ENCODE measurements at regions not wholly inside any gene's neighbourhood (a gene's known extent, or its start where the extent isn't known, plus 50 kb on each side); places are given as distances from the start of the nearest gene placed in this dataset.

DNA sequence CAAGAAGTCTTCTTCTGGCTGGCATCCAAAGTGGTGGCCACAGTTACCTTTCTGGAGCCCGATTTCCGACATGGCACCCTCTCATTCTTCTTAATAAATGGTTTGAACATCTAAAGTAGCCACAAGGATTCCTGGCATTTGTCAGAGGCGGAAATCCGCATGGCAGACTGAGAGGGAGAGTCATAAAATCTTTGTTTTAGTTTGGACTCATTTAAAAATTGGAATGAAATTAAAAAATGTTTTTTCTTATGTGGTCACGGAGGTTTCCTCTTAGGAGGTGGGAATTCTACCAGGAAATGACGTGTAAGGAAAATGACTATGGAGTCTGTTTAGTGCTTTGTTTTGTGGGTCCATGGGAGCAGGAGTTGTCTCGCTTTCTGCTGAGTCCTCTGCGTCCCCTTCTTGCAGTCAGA is 133.0 kb upstream of the PTCH1 start:
- no peak overlapping the region for H3K4ac ChIP-seq (ENCODE audit: low read length)
- H3K14ac ChIP-seq (ENCODE audit: low read length) = no peak overlapping the region
- no peak overlapping the region for H3K27ac ChIP-seq (replicated peaks; ENCODE audit: low read length)
- H2BK120ac ChIP-seq (ENCODE audit: low read depth, low read length) = no peak overlapping the region
- no peak overlapping the region for H2AFZ ChIP-seq (ENCODE audit: low read length)
- H2BK12ac ChIP-seq (ENCODE audit: low read length) = no peak overlapping the region
- no peak overlapping the region for H2BK5ac ChIP-seq (ENCODE audit: low read length)
- H3K79me1 ChIP-seq (ENCODE audit: low read depth, low read length) = no peaks in the 10 kb centered on the region
- H2BK15ac ChIP-seq (ENCODE audit: low read length) = no peak overlapping the region
- no peak overlapping the region for H4K91ac ChIP-seq (ENCODE audit: low read depth, low read length, poor library complexity)
- no peak for DNase-seq (ENCODE audit: low spot score)
- no peak overlapping the region for H3K23ac ChIP-seq (ENCODE audit: low read depth, low read length, poor library complexity)
- H3K9ac ChIP-seq (ENCODE audit: low read depth, low read length, poor library complexity) = no peak overlapping the region
- H2AK5ac ChIP-seq (ENCODE audit: low read depth, low read length) = no peak overlapping the region
- WGBS, 2 donors (ENCODE audit: extremely low coverage in 2 of 2, insufficient read length in 2 of 2, insufficient replicate concordance in 1 of 2) = no CpG with 5 or more reads among the region's 8 CpGs
- no peaks in the 10 kb centered on the region for H3K36me3 ChIP-seq (replicated peaks in 1 of 2; ENCODE audit: control insufficient read depth in 2 of 2, insufficient read depth in 2 of 2, low read length in 2 of 2)
- H3K4me3 ChIP-seq (ENCODE audit: low read length in 2 of 2) = no peak overlapping the region
- no peak overlapping the region for H4K8ac ChIP-seq (ENCODE audit: low read depth, low read length)
- no peaks in the 10 kb centered on the region for H3K9me3 ChIP-seq (replicated peaks in 1 of 2; ENCODE audit: control insufficient read depth in 2 of 2, insufficient read depth in 1 of 2, low read depth in 1 of 2, low read length in 2 of 2)
- no peak overlapping the region for H3K4me2 ChIP-seq (ENCODE audit: insufficient read depth, low read length, poor library complexity, severe bottlenecking)
- no peak overlapping the region for H3K18ac ChIP-seq (ENCODE audit: low read length)
- H3K4me1 ChIP-seq (ENCODE audit: control insufficient read depth in 2 of 2, insufficient read depth in 1 of 2, low read depth in 1 of 2, low read length in 2 of 2) = no peaks in the 10 kb centered on the region
- no peaks in the 10 kb centered on the region for H3K27me3 ChIP-seq (ENCODE audit: control insufficient read depth in 3 of 3, insufficient read depth in 3 of 3, low read depth in 1 of 3, low read length in 3 of 3)

DNA sequence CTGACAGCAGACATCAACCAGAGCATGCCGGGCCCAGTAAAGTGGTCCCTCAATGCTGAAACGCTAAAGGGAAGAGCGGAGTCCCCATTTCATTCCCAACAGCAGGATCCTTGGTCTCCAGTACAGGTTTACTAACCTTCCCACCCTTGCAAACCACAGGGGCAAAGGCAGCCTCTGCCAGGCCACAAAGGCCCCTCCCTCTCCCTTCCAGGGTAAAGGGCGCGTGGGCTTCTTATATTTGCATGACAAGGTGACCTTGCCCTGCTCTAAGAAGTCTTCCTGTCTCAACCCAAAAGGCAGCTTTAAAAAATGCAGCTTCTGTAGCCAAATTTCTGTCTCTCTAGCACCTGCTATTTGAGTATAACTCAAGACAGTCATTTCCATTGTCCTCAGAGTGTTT is 131.5 kb upstream of the PTCH1 start:
- no peak overlapping the region for H2BK5ac ChIP-seq (ENCODE audit: low read length)
- no peak for DNase-seq (ENCODE audit: low spot score)
- H3K18ac ChIP-seq (ENCODE audit: low read length) = no peak overlapping the region
- no peaks in the 10 kb centered on the region for H3K79me1 ChIP-seq (ENCODE audit: low read depth, low read length)
- H2BK12ac ChIP-seq (ENCODE audit: low read length) = no peak overlapping the region
- no peak overlapping the region for H3K4ac ChIP-seq (ENCODE audit: low read length)
- no peak overlapping the region for H2AK5ac ChIP-seq (ENCODE audit: low read depth, low read length)
- H4K8ac ChIP-seq (ENCODE audit: low read depth, low read length) = no peak overlapping the region
- no peak overlapping the region for H2BK120ac ChIP-seq (ENCODE audit: low read depth, low read length)
- no peak overlapping the region for H3K9ac ChIP-seq (ENCODE audit: low read depth, low read length, poor library complexity)
- no peak overlapping the region for H3K4me2 ChIP-seq (ENCODE audit: insufficient read depth, low read length, poor library complexity, severe bottlenecking)
- no peak overlapping the region for H3K14ac ChIP-seq (ENCODE audit: low read length)
- no CpG with 5 or more reads among the region's 5 CpGs for WGBS, 2 donors (ENCODE audit: extremely low coverage in 2 of 2, insufficient read length in 2 of 2, insufficient replicate concordance in 1 of 2)
- no peaks in the 10 kb centered on the region for H3K36me3 ChIP-seq (replicated peaks in 1 of 2; ENCODE audit: control insufficient read depth in 2 of 2, insufficient read depth in 2 of 2, low read length in 2 of 2)
- no peaks in the 10 kb centered on the region for H3K4me1 ChIP-seq (ENCODE audit: control insufficient read depth in 2 of 2, insufficient read depth in 1 of 2, low read depth in 1 of 2, low read length in 2 of 2)
- no peak overlapping the region for H3K4me3 ChIP-seq (ENCODE audit: low read length in 2 of 2)
- no peaks in the 10 kb centered on the region for H3K9me3 ChIP-seq (replicated peaks in 1 of 2; ENCODE audit: control insufficient read depth in 2 of 2, insufficient read depth in 1 of 2, low read depth in 1 of 2, low read length in 2 of 2)
- no peak overlapping the region for H4K91ac ChIP-seq (ENCODE audit: low read depth, low read length, poor library complexity)
- H3K27me3 ChIP-seq (ENCODE audit: control insufficient read depth in 3 of 3, insufficient read depth in 3 of 3, low read depth in 1 of 3, low read length in 3 of 3) = no peaks in the 10 kb centered on the region
- no peak overlapping the region for H2BK15ac ChIP-seq (ENCODE audit: low read length)
- H2AFZ ChIP-seq (ENCODE audit: low read length) = no peak overlapping the region
- H3K23ac ChIP-seq (ENCODE audit: low read depth, low read length, poor library complexity) = no peak overlapping the region
- H3K27ac ChIP-seq (replicated peaks; ENCODE audit: low read length) = no peak overlapping the region

DNA sequence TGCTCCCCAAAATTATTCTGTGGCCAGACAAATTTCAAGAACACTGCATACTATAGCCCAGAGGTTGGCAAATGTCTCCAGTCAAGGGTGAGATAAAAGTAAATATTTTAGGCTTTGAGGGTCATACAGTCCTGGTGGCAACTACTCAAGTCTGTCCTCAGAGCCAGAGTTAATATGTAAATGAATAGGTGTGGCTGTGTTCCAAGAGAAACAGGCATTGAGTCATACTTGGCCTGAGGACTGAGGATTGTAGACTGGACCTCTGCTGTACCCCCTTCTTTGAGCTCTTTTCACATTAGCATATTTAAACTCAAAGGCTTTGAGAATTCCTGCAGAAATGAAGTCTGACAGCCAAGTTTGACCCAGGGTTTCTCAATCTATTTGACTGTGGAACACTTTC is 129.2 kb upstream of the PTCH1 start:
- Histone ChIP-seq H3K27me3 (ENCODE audit: control insufficient read depth in 3 of 3, insufficient read depth in 3 of 3, low read depth in 1 of 3, low read length in 3 of 3) (no peaks in the 10 kb centered on the region), H3K9me3 (replicated peaks in 1 of 2; ENCODE audit: control insufficient read depth in 2 of 2, insufficient read depth in 1 of 2, low read depth in 1 of 2, low read length in 2 of 2) (no peaks in the 10 kb centered on the region), H3K4ac (ENCODE audit: low read length) (no peak overlapping the region), H3K79me1 (ENCODE audit: low read depth, low read length) (no peaks in the 10 kb centered on the region), H3K14ac (ENCODE audit: low read length) (no peak overlapping the region), H3K9ac (ENCODE audit: low read depth, low read length, poor library complexity) (no peak overlapping the region), H3K4me1 (ENCODE audit: control insufficient read depth in 2 of 2, insufficient read depth in 1 of 2, low read depth in 1 of 2, low read length in 2 of 2) (no peaks in the 10 kb centered on the region), H2AK5ac (ENCODE audit: low read depth, low read length) (no peak overlapping the region), H4K91ac (ENCODE audit: low read depth, low read length, poor library complexity) (no peak overlapping the region), H2BK15ac (ENCODE audit: low read length) (no peak overlapping the region), H2AFZ (ENCODE audit: low read length) (no peak overlapping the region), H3K4me3 (ENCODE audit: low read length in 2 of 2) (no peak overlapping the region), H2BK5ac (ENCODE audit: low read length) (no peak overlapping the region), H3K36me3 (replicated peaks in 1 of 2; ENCODE audit: control insufficient read depth in 2 of 2, insufficient read depth in 2 of 2, low read length in 2 of 2) (no peaks in the 10 kb centered on the region), H3K4me2 (ENCODE audit: insufficient read depth, low read length, poor library complexity, severe bottlenecking) (no peak overlapping the region), H3K18ac (ENCODE audit: low read length) (no peak overlapping the region), H4K8ac (ENCODE audit: low read depth, low read length) (no peak overlapping the region), H3K23ac (ENCODE audit: low read depth, low read length, poor library complexity) (no peak overlapping the region), H3K27ac (replicated peaks; ENCODE audit: low read length) (no peak overlapping the region), H2BK12ac (ENCODE audit: low read length) (no peak overlapping the region), H2BK120ac (ENCODE audit: low read depth, low read length) (no peak overlapping the region)
- DNase-seq (ENCODE audit: low spot score) = no peak

DNA sequence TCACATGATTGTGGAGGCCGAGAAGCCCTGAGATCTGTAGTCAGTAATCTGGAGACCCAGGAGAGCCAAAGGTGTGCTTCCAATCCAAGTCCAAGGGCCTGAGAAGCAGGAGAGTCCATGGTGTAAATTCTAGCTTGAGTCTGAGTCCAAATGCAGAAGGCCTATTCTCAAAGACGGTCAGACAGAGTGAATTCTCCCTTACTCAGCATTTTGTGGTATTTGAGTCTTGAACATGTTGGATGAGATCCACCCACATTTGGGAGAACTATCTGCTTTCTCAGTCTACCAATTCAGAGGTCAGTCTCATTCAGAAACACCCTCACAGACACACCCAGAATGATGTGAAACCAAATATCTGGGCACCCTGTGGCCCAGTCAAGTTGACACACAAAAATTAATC is 128.8 kb upstream of the PTCH1 start:
- no CpG with 5 or more reads among the region's 2 CpGs for WGBS, 2 donors (ENCODE audit: extremely low coverage in 2 of 2, insufficient read length in 2 of 2, insufficient replicate concordance in 1 of 2)
- Histone ChIP-seq H3K79me1 (ENCODE audit: low read depth, low read length) (no peaks in the 10 kb centered on the region), H4K8ac (ENCODE audit: low read depth, low read length) (no peak overlapping the region), H3K23ac (ENCODE audit: low read depth, low read length, poor library complexity) (no peak overlapping the region), H3K4me1 (ENCODE audit: control insufficient read depth in 2 of 2, insufficient read depth in 1 of 2, low read depth in 1 of 2, low read length in 2 of 2) (no peaks in the 10 kb centered on the region), H2AK5ac (ENCODE audit: low read depth, low read length) (no peak overlapping the region), H4K91ac (ENCODE audit: low read depth, low read length, poor library complexity) (no peak overlapping the region), H3K9ac (ENCODE audit: low read depth, low read length, poor library complexity) (no peak overlapping the region), H3K14ac (ENCODE audit: low read length) (no peak overlapping the region), H3K4ac (ENCODE audit: low read length) (no peak overlapping the region), H3K18ac (ENCODE audit: low read length) (no peak overlapping the region), H2BK12ac (ENCODE audit: low read length) (no peak overlapping the region), H3K27me3 (ENCODE audit: control insufficient read depth in 3 of 3, insufficient read depth in 3 of 3, low read depth in 1 of 3, low read length in 3 of 3) (no peaks in the 10 kb centered on the region), H3K27ac (replicated peaks; ENCODE audit: low read length) (no peak overlapping the region), H3K4me3 (ENCODE audit: low read length in 2 of 2) (no peak overlapping the region), H3K9me3 (replicated peaks in 1 of 2; ENCODE audit: control insufficient read depth in 2 of 2, insufficient read depth in 1 of 2, low read depth in 1 of 2, low read length in 2 of 2) (no peaks in the 10 kb centered on the region), H2BK5ac (ENCODE audit: low read length) (no peak overlapping the region), H2BK15ac (ENCODE audit: low read length) (no peak overlapping the region), H2BK120ac (ENCODE audit: low read depth, low read length) (no peak overlapping the region), H3K36me3 (replicated peaks in 1 of 2; ENCODE audit: control insufficient read depth in 2 of 2, insufficient read depth in 2 of 2, low read length in 2 of 2) (no peaks in the 10 kb centered on the region), H3K4me2 (ENCODE audit: insufficient read depth, low read length, poor library complexity, severe bottlenecking) (no peak overlapping the region), H2AFZ (ENCODE audit: low read length) (no peak overlapping the region)
- no peak for DNase-seq (ENCODE audit: low spot score)
